Muscle of leg (tissue), 3 donors: ENCODE measurements at regions not wholly inside any gene's neighbourhood (a gene's known extent, or its start where the extent isn't known, plus 50 kb on each side); places are given as distances from the start of the nearest gene placed in this dataset.
"Not testable (repeated sequence)": the region's sequence is repeated elsewhere in the genome, so short reads cannot be mapped to it uniquely, and the experiment has no call there.

Experiments
- DNase-seq: peaks from one replicate; pipeline ENCODE4 v3.0.0; 2013
- H3K27ac ChIP-seq: one replicate; pipeline ENCODE4 v1.5.1; 2013; ENCODE audit warnings: mild to moderate bottlenecking, low read length, control low read depth
- H3K27me3 ChIP-seq: one replicate; pipeline ENCODE4 v1.6.1; 2013; ENCODE audit warnings: low read length; ENCODE audit not compliant: control insufficient read depth, insufficient read depth
- H3K36me3 ChIP-seq: one replicate; pipeline ENCODE4 v1.6.1; 2013; ENCODE audit warnings: low read length; ENCODE audit not compliant: control insufficient read depth, insufficient read depth
- H3K4me1 ChIP-seq: one replicate; pipeline ENCODE4 v1.6.1; 2013; ENCODE audit warnings: low read length; ENCODE audit not compliant: control insufficient read depth, insufficient read depth
- H3K4me3 ChIP-seq: one replicate; pipeline ENCODE4 v1.5.1; 2013; ENCODE audit warnings: low read length, control low read depth
- H3K9me3 ChIP-seq: replicated peaks from 2 replicates; pipeline ENCODE4 v1.6.1; 2013; ENCODE audit warnings: low read depth, low read length; ENCODE audit not compliant: control insufficient read depth
- WGBS: methylation state at CpG from one replicate; pipeline ENCODE4 v1.1.5; 2013; ENCODE audit warnings: missing lambda C conversion rate; ENCODE audit not compliant: insufficient coverage; 5-methylcytosine and 5-hydroxymethylcytosine counted together

- Histone ChIP-seq H3K36me3 (no peaks in the 10 kb centered on the region), H3K4me1 (no peaks in the 10 kb centered on the region), H3K4me3 (no peak overlapping the region), H3K9me3 (no peaks in the 10 kb centered on the region), H3K27me3 (no peaks in the 10 kb centered on the region), H3K27ac (no peak overlapping the region)
- no peak for DNase-seq
- 61% methylated on average over 3 of the region's 5 CpGs for WGBS
These were observed 81.9 kb upstream of the SLC25A36 start for GRCh38 chr3:140859592-140860336.

DNA sequence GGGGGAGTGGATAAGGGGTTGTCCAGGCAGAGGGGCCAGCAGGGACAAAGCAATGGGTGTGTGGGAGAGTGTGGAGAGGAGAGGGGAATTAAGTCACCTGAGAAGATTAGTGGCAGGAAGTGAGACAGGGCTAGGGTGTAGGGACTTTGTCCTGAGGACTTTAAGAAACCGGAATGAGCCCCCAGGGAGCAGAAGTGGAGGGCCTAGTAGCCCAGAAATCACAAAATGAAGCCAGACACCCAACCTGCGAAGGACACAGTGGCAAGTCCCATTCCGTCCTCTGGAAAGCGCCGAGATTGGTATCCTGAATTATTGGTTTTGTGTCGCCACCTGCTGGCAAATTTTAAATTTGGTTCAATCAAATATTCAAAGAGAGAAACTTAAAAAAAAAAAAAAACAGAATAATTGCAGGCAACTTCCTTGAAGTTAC, 78.0 kb upstream of the SLC25A36 start:
- H3K4me1 ChIP-seq = no peaks in the 10 kb centered on the region
- H3K36me3 ChIP-seq = no peaks in the 10 kb centered on the region
- DNase-seq = peak; percentile 72
- no peak overlapping the region for H3K27ac ChIP-seq
- H3K4me3 ChIP-seq = no peak overlapping the region
- no peaks in the 10 kb centered on the region for H3K27me3 ChIP-seq
- no CpG with 5 or more reads among the region's 6 CpGs for WGBS
- H3K9me3 ChIP-seq = no peaks in the 10 kb centered on the region

DNA sequence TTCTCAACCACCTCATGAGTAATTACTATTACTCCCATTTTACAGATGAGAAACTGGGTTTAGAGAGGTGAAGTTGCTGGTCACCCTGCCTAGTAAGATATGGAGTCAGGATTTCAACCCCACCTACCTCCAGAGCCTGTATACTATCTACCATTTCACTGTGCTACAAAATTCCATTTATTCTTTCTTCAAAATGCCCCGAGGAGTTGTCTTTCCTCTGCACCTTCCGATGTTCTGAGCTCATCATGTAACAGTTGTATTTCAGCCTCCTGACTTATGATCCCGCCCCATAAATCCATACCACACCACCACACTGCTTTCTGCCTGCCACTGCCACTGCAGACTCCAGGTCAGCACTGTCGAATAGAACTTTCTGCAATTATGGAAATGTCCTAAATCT, 71.3 kb upstream of the SLC25A36 start:
- Histone ChIP-seq H3K27ac (no peak overlapping the region), H3K36me3 (no peaks in the 10 kb centered on the region), H3K4me1 (no peaks in the 10 kb centered on the region), H3K9me3 (no peaks in the 10 kb centered on the region), H3K4me3 (no peak overlapping the region), H3K27me3 (no peaks in the 10 kb centered on the region)
- no peak for DNase-seq
- 77% methylated on average over 3 of the region's 4 CpGs for WGBS

- H3K4me3 ChIP-seq = no peak overlapping the region
- H3K27ac ChIP-seq = no peak overlapping the region
- H3K4me1 ChIP-seq = no peaks in the 10 kb centered on the region
- no peaks in the 10 kb centered on the region for H3K36me3 ChIP-seq
- WGBS = 100% methylated on average over 1 of the region's 2 CpGs
- no peak for DNase-seq
- H3K9me3 ChIP-seq = no peaks in the 10 kb centered on the region
- H3K27me3 ChIP-seq = no peaks in the 10 kb centered on the region
These were observed 70.6 kb upstream of the SLC25A36 start for GRCh38 chr3:140871022-140871421.

- not testable (repeated sequence) for H3K9me3 ChIP-seq, H3K4me1 ChIP-seq, H3K36me3 ChIP-seq, DNase-seq, H3K4me3 ChIP-seq, H3K27ac ChIP-seq, H3K27me3 ChIP-seq
- 54% methylated on average over 4 of the region's 4 CpGs for WGBS
These were observed 69.5 kb upstream of the SLC25A36 start for GRCh38 chr3:140872165-140872564.

- WGBS = 85% methylated on average over 2 of the region's 4 CpGs
- no peaks in the 10 kb centered on the region for H3K4me1 ChIP-seq
- H3K9me3 ChIP-seq = peaks cover 2% of the 10 kb centered on the region
- H3K27ac ChIP-seq = no peak overlapping the region
- H3K36me3 ChIP-seq = no peaks in the 10 kb centered on the region
- DNase-seq = no peak
- no peaks in the 10 kb centered on the region for H3K27me3 ChIP-seq
- H3K4me3 ChIP-seq = no peak overlapping the region
These were observed 58.1 kb upstream of the SLC25A36 start for GRCh38 chr3:140883428-140884040.

- H3K27me3 ChIP-seq, H3K27ac ChIP-seq, DNase-seq, H3K36me3 ChIP-seq, H3K4me3 ChIP-seq, H3K9me3 ChIP-seq, H3K4me1 ChIP-seq: not testable (repeated sequence)
These were observed 55.9 kb upstream of the SLC25A36 start for GRCh38 chr3:140885697-140886096.
